ENCODE measurements at regions not wholly inside any gene's neighbourhood (a gene's known extent, or its start where the extent isn't known, plus 50 kb on each side); places are given as distances from the start of the nearest gene placed in this dataset.

DNA sequence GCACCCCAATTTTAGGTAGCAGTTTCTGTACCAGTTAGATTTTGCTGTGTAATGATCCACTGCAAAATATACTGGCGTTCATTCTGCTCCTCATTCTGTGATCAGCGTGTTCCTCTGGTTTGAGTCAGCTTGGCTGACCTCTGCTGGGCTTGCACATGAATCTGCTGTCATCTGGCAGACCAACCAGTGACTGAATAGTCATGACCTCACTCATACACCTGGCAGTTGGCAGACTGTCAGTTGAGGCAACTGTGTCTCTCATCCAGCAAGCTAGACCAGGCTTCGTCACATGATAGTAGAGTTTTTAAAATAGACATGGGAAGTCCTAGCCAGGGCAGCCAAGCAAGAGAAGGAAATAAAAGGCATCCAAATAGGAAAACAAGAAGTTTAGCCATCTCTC, 316.3 kb upstream of the LARGE1 start:
- Histone ChIP-seq H3K4me1 (ENCODE audit: insufficient read depth, low read length, poor library complexity, severe bottlenecking) (no peaks in the 10 kb centered on the region), H3K4me3 (ENCODE audit: low read depth, low read length, poor library complexity, severe bottlenecking) (no peak overlapping the region), H3K9me3 (ENCODE audit: low read depth, low read length, poor library complexity, severe bottlenecking) (peaks cover 39% of the 10 kb centered on the region), H3K27ac (ENCODE audit: low read depth, low read length, poor library complexity, severe bottlenecking) (no peak overlapping the region), H3K27me3 (replicated peaks; ENCODE audit: insufficient read depth, low read depth, low read length, poor library complexity) (no peaks in the 10 kb centered on the region), H3K36me3 (ENCODE audit: insufficient read depth, low read length, poor library complexity, severe bottlenecking) (no peaks in the 10 kb centered on the region)
- DNase-seq (ENCODE audit: low spot score), result no peak
- intact Hi-C loops (cut with micrococcal nuclease; ENCODE audit: unreplicated experiment), result no loop called here
- POLR2A ChIA-PET (ENCODE audit: low non-redundant PET), result no interaction called here
- CTCF ChIA-PET, result no interaction called here
- no TSS peak for BruUV-seq (replicated peaks)
- no peak for TF ChIP-seq EZH2 (IDR thresholded peaks at IDR 0.05; ENCODE audit: borderline replicate concordance, low read depth, low read length, poor library complexity, severe bottlenecking)
- TF ChIP-seq CTCF (conservative IDR thresholded peaks at IDR 0.05; ENCODE audit: low read depth, low read length), result no peak

DNA sequence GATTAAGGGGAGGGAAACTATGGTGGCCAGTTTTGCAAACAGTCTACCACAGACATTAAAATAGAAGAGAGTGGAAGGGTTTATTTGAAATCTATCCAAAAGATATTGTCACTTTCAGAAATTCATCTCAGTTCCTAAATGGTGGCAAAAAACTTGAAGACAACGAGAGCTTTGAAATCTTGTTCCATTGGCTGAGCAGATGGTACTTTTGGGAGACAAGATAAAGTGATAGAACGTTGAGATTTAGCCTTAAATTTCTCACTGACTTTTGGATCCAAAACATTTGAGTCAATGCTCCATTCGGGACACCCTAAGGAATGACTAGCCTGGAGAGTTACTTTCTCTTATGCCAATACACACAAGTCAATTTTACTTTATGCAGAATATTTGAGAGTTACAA, 319.1 kb upstream of the LARGE1 start:
- BruUV-seq (replicated peaks), result no TSS peak
- TF ChIP-seq CTCF (conservative IDR thresholded peaks at IDR 0.05; ENCODE audit: low read depth, low read length), result no peak
- no peak for TF ChIP-seq EZH2 (IDR thresholded peaks at IDR 0.05; ENCODE audit: borderline replicate concordance, low read depth, low read length, poor library complexity, severe bottlenecking)
- H3K9me3 ChIP-seq (ENCODE audit: low read depth, low read length, poor library complexity, severe bottlenecking), result peaks cover 41% of the 10 kb centered on the region
- no peak overlapping the region for H3K27ac ChIP-seq (ENCODE audit: low read depth, low read length, poor library complexity, severe bottlenecking)
- H3K27me3 ChIP-seq (replicated peaks; ENCODE audit: insufficient read depth, low read depth, low read length, poor library complexity), result no peaks in the 10 kb centered on the region
- H3K4me3 ChIP-seq (ENCODE audit: low read depth, low read length, poor library complexity, severe bottlenecking), result no peak overlapping the region
- DNase-seq (ENCODE audit: low spot score), result no peak
- no peaks in the 10 kb centered on the region for H3K4me1 ChIP-seq (ENCODE audit: insufficient read depth, low read length, poor library complexity, severe bottlenecking)
- ChIA-PET POLR2A (ENCODE audit: low non-redundant PET) (no interaction called here), CTCF (no interaction called here)
- H3K36me3 ChIP-seq (ENCODE audit: insufficient read depth, low read length, poor library complexity, severe bottlenecking), result no peaks in the 10 kb centered on the region
- intact Hi-C loops (cut with micrococcal nuclease; ENCODE audit: unreplicated experiment), result no loop called here

- intact Hi-C loops (cut with micrococcal nuclease; ENCODE audit: unreplicated experiment), result no loop called here
- no peak for TF ChIP-seq CTCF (conservative IDR thresholded peaks at IDR 0.05; ENCODE audit: low read depth, low read length)
- no peak for TF ChIP-seq EZH2 (IDR thresholded peaks at IDR 0.05; ENCODE audit: borderline replicate concordance, low read depth, low read length, poor library complexity, severe bottlenecking)
- H3K27ac ChIP-seq (ENCODE audit: low read depth, low read length, poor library complexity, severe bottlenecking), result no peak overlapping the region
- BruUV-seq (replicated peaks), result no TSS peak
- POLR2A ChIA-PET (ENCODE audit: low non-redundant PET), result no interaction called here
- CTCF ChIA-PET, result no interaction called here
- H3K27me3 ChIP-seq (replicated peaks; ENCODE audit: insufficient read depth, low read depth, low read length, poor library complexity), result no peaks in the 10 kb centered on the region
- no peaks in the 10 kb centered on the region for H3K36me3 ChIP-seq (ENCODE audit: insufficient read depth, low read length, poor library complexity, severe bottlenecking)
- H3K4me3 ChIP-seq (ENCODE audit: low read depth, low read length, poor library complexity, severe bottlenecking), result no peak overlapping the region
- H3K4me1 ChIP-seq (ENCODE audit: insufficient read depth, low read length, poor library complexity, severe bottlenecking), result no peaks in the 10 kb centered on the region
- DNase-seq (ENCODE audit: low spot score), result no peak
- peaks cover 36% of the 10 kb centered on the region for H3K9me3 ChIP-seq (ENCODE audit: low read depth, low read length, poor library complexity, severe bottlenecking)
Measured at GRCh38 chr22:34243023-34243422, 322.7 kb upstream of the LARGE1 start.

Measured in A673 (cell line).